ENCODE measurements at regions not wholly inside any gene's neighbourhood (a gene's known extent, or its start where the extent isn't known, plus 50 kb on each side); places are given as distances from the start of the nearest gene placed in this dataset.

GRCh38 chr1:82836973-82837680 lies 1036.4 kb downstream of the ADGRL2 start:
- TF ChIP-seq CTCF (IDR thresholded peaks at IDR 0.05) (no peak), EZH2 (IDR thresholded peaks at IDR 0.05) (no peak), EZH2phosphoT487 (IDR thresholded peaks at IDR 0.05) (no peak)
